ENCODE measurements at regions not wholly inside any gene's neighbourhood (a gene's known extent, or its start where the extent isn't known, plus 50 kb on each side); places are given as distances from the start of the nearest gene placed in this dataset.

DNA sequence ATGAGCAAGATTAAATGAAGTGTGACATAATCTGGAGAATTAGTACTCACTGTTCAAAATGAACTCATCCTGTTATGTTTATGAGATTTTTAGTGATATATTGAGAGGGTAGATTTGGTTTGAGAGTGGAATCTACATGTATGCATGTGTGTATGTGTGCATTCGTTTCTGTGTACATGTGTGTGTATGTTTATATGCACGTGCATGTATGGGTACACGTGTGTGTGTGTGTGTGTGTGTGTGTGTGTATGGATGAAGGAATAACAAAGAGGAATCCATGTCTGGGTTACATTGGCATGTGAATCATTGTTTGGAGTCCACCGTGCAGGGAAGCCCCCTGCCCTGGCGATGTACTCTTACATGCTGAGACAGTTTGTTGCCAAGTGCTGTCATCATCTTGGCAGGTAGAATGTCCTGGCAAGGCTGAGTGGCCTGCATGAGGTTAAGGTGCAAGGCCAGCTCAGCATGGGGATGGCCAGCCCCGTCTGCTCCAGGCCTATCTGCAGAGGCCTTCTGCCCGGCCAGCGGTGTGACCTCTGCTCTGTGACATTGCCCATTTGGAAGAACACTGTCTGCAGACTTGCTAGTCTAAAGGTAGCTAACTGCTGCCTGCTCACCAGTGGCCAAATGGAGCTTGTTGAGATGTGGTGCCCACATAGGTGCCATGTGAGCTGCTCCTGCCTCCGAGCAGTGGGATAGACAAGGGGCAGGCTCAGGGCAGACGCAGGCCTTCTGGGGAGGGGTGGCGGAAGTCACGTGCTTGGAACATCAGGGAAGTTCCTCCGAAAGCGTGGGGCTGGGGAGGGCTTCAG, 222.3 kb downstream of the TEX29 start:
- TF ChIP-seq EZH2phosphoT487 (IDR thresholded peaks at IDR 0.05): no peak
- no peak for TF ChIP-seq EZH2 (IDR thresholded peaks at IDR 0.05)
- TF ChIP-seq, protein P1, sequence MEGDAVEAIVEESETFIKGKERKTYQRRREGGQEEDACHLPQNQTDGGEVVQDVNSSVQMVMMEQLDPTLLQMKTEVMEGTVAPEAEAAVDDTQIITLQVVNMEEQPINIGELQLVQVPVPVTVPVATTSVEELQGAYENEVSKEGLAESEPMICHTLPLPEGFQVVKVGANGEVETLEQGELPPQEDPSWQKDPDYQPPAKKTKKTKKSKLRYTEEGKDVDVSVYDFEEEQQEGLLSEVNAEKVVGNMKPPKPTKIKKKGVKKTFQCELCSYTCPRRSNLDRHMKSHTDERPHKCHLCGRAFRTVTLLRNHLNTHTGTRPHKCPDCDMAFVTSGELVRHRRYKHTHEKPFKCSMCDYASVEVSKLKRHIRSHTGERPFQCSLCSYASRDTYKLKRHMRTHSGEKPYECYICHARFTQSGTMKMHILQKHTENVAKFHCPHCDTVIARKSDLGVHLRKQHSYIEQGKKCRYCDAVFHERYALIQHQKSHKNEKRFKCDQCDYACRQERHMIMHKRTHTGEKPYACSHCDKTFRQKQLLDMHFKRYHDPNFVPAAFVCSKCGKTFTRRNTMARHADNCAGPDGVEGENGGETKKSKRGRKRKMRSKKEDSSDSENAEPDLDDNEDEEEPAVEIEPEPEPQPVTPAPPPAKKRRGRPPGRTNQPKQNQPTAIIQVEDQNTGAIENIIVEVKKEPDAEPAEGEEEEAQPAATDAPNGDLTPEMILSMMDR (IDR thresholded peaks at IDR 0.05): no peak
